Panc1 (cell line): ENCODE measurements at regions not wholly inside any gene's neighbourhood (a gene's known extent, or its start where the extent isn't known, plus 50 kb on each side); places are given as distances from the start of the nearest gene placed in this dataset.

ENCODE experiments used
- ATAC-seq: fragments of 200-7000 bp; cut with Tn5 transposase; 2 replicates; pipeline ENCODE4 v1.9.1; 2020; ENCODE audit warnings: mild to moderate bottlenecking, moderate library complexity
- BruUV-seq: library from RNA; stranded (reverse); fragments of 400-500 nt; replicated peaks from 2 replicates; lab custom pipeline; 2021; lab: Mats Ljungman, UMichigan
- CTCF ChIA-PET: fragments of 300-600 bp; sonication (Branson Sonifier 250); formaldehyde crosslinking; loops from one replicate; lab custom pipeline; 2022; ENCODE audit warnings: antibody characterized with exemption; lab: Charles Lee
- POLR2A ChIA-PET: fragments of 300-600 bp; sonication (Branson Sonifier 250); formaldehyde crosslinking; loops from one replicate; lab custom pipeline; 2022; ENCODE audit warnings: antibody characterized with exemption; lab: Charles Lee
- DNase-seq: peaks from one replicate; pipeline ENCODE4 v3.0.0-alpha.2; 2010; ENCODE audit warnings: low read depth, low spot score
- H3K27ac ChIP-seq: 2 replicates; pipeline ENCODE4 v1.5.1; 2011; ENCODE audit warnings: mild to moderate bottlenecking, low read length, inconsistent platforms
- H3K27me3 ChIP-seq: fragments of 200-500 bp; sonication (Bioruptor generic); 2 replicates; pipeline ENCODE4 v1.6.0; 2014; ENCODE audit warnings: low read length, inconsistent platforms; ENCODE audit not compliant: control insufficient read depth, insufficient read depth
- H3K36me3 ChIP-seq: fragments of 200-500 bp; sonication (Bioruptor generic); 2 replicates; pipeline ENCODE4 v1.5.1; 2014; ENCODE audit warnings: inconsistent platforms, mild to moderate bottlenecking, low read length, moderate library complexity; ENCODE audit not compliant: control insufficient read depth, insufficient read depth
- H3K4me1 ChIP-seq: 2 replicates; pipeline ENCODE4 v1.5.1; 2011; ENCODE audit warnings: inconsistent platforms, mild to moderate bottlenecking, low read length, moderate library complexity; ENCODE audit not compliant: control insufficient read depth, insufficient read depth
- H3K4me3 ChIP-seq, 2 experiments: 2 replicates each; pipeline ENCODE4 v1.5.1; 2011 to 2012; ENCODE audit warnings: low read depth in 2 of 2, low read length in 2 of 2, mild to moderate bottlenecking in 2 of 2, inconsistent platforms in 1 of 2, moderate library complexity in 1 of 2
- H3K9me3 ChIP-seq: fragments of 200-500 bp; sonication (Bioruptor generic); 2 replicates; pipeline ENCODE4 v1.5.1; 2014; ENCODE audit warnings: low read depth, mild to moderate bottlenecking, inconsistent platforms, low read length, moderate library complexity; ENCODE audit not compliant: control insufficient read depth, insufficient read depth
- CTCF ChIP-seq: fragments of 450-650 bp; IDR thresholded peaks from 2 replicates; pipeline ENCODE4 v1.5.1; 2017; ENCODE audit warnings: mild to moderate bottlenecking
- POLR2AphosphoS5 ChIP-seq: IDR thresholded peaks from 2 replicates; pipeline ENCODE4 v1.6.1; 2012; ENCODE audit warnings: mild to moderate bottlenecking, low read depth, low read length, moderate library complexity
- SIN3A ChIP-seq: IDR thresholded peaks from 2 replicates; pipeline ENCODE4 v1.6.1; 2012; ENCODE audit warnings: low read depth, mild to moderate bottlenecking, low read length, moderate library complexity, borderline replicate concordance; ENCODE audit not compliant: insufficient read depth
- TCF7L2 ChIP-seq: IDR thresholded peaks from 2 replicates; pipeline ENCODE4 v1.6.1; 2011; ENCODE audit warnings: mild to moderate bottlenecking, low read depth, low read length, inconsistent platforms
- in situ Hi-C: cut with HindIII; loops from 2 replicates; pipeline ENCODE4 v1.10.0; 2016; ENCODE audit warnings: low sequenced_read_pairs, low pct_unique_long_range_greater_than_20kb
- intact Hi-C: fragments of 100-400 bp; cut with micrococcal nuclease; formaldehyde crosslinking; loops from one replicate; pipeline ENCODE4 v1.10.0; 2022; ENCODE audit not compliant: unreplicated experiment
- TF ChIP-seq, protein P1 (sequence below), 2 experiments: IDR thresholded peaks; 2 replicates each; pipeline ENCODE4 v1.6.1; 2011 to 2012; ENCODE audit warnings: low read depth in 2 of 2, control low read depth in 1 of 2, low read length in 1 of 2, mild to moderate bottlenecking in 1 of 2, moderate library complexity in 1 of 2; ENCODE audit not compliant: insufficient read depth in 1 of 2

GRCh38 chr3:193910310-193910709, 225.6 kb upstream of the HES1 start:
- Histone ChIP-seq H3K4me3 (no peak overlapping the region), H3K4me1 (peaks cover 12% of the 10 kb centered on the region; the same call in 1 of the 2 replicates), H3K36me3 (no peaks in the 10 kb centered on the region), H3K9me3 (peaks cover 15% of the 10 kb centered on the region; the same call in 1 of the 2 replicates), H3K27me3 (no peaks in the 10 kb centered on the region), H3K27ac (peak overlapping the region; percentile 49)
- DNase-seq (no peak), ATAC-seq (no peak)
- intact Hi-C loops: no loop called here
- no TSS peak for BruUV-seq
- CTCF ChIA-PET: no interaction called here
- in situ Hi-C loops: no loop called here
- POLR2A ChIA-PET: no interaction called here
- no peak for TF ChIP-seq POLR2AphosphoS5
- no peak for TF ChIP-seq SIN3A
- no peak for TF ChIP-seq TCF7L2
- no peak for TF ChIP-seq CTCF
- TF ChIP-seq, protein P1, sequence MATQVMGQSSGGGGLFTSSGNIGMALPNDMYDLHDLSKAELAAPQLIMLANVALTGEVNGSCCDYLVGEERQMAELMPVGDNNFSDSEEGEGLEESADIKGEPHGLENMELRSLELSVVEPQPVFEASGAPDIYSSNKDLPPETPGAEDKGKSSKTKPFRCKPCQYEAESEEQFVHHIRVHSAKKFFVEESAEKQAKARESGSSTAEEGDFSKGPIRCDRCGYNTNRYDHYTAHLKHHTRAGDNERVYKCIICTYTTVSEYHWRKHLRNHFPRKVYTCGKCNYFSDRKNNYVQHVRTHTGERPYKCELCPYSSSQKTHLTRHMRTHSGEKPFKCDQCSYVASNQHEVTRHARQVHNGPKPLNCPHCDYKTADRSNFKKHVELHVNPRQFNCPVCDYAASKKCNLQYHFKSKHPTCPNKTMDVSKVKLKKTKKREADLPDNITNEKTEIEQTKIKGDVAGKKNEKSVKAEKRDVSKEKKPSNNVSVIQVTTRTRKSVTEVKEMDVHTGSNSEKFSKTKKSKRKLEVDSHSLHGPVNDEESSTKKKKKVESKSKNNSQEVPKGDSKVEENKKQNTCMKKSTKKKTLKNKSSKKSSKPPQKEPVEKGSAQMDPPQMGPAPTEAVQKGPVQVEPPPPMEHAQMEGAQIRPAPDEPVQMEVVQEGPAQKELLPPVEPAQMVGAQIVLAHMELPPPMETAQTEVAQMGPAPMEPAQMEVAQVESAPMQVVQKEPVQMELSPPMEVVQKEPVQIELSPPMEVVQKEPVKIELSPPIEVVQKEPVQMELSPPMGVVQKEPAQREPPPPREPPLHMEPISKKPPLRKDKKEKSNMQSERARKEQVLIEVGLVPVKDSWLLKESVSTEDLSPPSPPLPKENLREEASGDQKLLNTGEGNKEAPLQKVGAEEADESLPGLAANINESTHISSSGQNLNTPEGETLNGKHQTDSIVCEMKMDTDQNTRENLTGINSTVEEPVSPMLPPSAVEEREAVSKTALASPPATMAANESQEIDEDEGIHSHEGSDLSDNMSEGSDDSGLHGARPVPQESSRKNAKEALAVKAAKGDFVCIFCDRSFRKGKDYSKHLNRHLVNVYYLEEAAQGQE (IDR thresholded peaks at IDR 0.05; ENCODE audit: insufficient read depth in 1 of 2, low read depth in 2 of 2, low read length in 1 of 2): no peak

DNA sequence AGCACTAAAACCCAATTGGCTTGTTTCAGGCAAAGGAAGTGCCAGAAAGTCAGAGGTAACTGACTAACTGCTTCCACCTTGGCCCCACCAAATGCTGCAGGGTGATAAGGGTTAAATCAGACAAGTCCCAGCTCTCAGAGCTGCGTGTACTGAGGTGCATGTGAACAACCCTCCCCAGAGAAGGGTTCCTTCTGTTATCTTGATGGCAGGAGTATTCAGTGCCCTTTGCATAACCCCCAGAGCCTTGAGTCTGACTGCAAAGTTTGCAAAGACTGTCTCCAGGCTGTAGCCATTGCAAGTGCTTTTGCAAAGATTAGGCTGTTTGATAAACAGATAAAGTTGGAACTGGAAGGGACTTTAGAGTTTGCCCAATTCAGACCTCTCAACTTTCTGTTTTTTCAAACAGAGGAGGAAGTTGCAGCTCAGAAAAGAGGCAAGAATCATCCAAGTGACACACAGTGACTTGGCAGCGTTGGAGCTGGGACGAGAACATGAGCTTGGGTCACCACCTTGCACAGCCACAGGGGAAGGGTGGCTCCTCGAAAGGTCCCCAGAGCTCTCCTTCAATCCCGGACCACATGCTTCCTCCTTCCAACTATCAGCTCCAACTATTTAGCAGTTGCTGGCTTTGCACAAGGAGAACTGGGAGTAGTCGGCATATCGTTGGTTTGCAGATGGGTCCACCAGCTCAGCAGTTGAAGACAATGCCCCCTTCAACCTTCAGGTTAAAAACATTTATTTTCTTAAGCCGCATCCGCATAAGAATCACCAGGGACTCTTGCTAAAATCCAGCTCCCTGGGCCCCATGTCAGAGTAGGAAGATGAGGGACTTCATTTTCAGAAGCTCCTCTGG, 224.8 kb upstream of the HES1 start:
- Histone ChIP-seq H3K36me3 (no peaks in the 10 kb centered on the region), H3K4me1 (peaks cover 12% of the 10 kb centered on the region; the same call in 1 of the 2 replicates), H3K4me3 (no peak overlapping the region), H3K27ac (peak overlapping the region; percentile 56), H3K27me3 (no peaks in the 10 kb centered on the region), H3K9me3 (peaks cover 15% of the 10 kb centered on the region; the same call in 1 of the 2 replicates)
- no TSS peak for BruUV-seq
- ChIA-PET POLR2A (no interaction called here), CTCF (interaction anchor here (0.7 kb wide), 1 partner anchor 127 kb away, joined by 3 read pairs; no protein-coding TSS in a partner anchor)
- TF ChIP-seq, protein P1 (IDR thresholded peaks at IDR 0.05; ENCODE audit: insufficient read depth in 1 of 2, low read depth in 2 of 2, low read length in 1 of 2): no peak
- intact Hi-C loops (no loop called here), in situ Hi-C loops (no loop called here)
- DNase-seq: no peak
- ATAC-seq: peak; percentile 77
